ENCODE measurements at regions not wholly inside any gene's neighbourhood (a gene's known extent, or its start where the extent isn't known, plus 50 kb on each side); places are given as distances from the start of the nearest gene placed in this dataset.

DNA sequence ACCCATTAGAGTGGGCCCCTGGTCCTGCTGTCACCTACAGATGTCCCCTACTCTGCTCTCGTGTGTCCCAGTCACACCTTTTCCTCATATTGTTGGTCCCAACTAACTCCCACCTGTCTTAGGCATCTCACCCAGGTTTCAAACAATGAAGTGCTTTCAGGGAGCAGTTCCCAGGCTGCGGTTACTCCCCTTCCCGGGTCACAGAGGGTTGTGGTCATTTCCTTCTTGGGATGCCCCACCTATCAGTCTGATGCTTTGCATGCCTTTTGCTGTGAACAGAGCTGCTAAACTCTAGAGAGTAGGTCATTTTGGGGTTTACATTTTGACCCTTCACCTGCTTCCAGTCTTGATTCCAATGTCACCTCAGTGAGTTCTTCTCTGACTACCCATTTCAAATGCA is 181.6 kb downstream of the CDC5L start:
- peaks cover 2% of the 10 kb centered on the region for H3K27me3 ChIP-seq (replicated peaks)
- in situ Hi-C loops (cut with HindIII; ENCODE audit: low pct_ligation_motif_present, low sequenced_read_pairs): no loop called here
- no peak overlapping the region for H3K27ac ChIP-seq
- no peak overlapping the region for H3K4me3 ChIP-seq (ENCODE audit: low read depth, low read length)
- no peak for DNase-seq
- H3K36me3 ChIP-seq (replicated peaks): no peaks in the 10 kb centered on the region
- TF ChIP-seq, protein P1, sequence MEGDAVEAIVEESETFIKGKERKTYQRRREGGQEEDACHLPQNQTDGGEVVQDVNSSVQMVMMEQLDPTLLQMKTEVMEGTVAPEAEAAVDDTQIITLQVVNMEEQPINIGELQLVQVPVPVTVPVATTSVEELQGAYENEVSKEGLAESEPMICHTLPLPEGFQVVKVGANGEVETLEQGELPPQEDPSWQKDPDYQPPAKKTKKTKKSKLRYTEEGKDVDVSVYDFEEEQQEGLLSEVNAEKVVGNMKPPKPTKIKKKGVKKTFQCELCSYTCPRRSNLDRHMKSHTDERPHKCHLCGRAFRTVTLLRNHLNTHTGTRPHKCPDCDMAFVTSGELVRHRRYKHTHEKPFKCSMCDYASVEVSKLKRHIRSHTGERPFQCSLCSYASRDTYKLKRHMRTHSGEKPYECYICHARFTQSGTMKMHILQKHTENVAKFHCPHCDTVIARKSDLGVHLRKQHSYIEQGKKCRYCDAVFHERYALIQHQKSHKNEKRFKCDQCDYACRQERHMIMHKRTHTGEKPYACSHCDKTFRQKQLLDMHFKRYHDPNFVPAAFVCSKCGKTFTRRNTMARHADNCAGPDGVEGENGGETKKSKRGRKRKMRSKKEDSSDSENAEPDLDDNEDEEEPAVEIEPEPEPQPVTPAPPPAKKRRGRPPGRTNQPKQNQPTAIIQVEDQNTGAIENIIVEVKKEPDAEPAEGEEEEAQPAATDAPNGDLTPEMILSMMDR (IDR thresholded peaks at IDR 0.05; ENCODE audit: low read depth, low read length, missing control alignments): no peak

DNA sequence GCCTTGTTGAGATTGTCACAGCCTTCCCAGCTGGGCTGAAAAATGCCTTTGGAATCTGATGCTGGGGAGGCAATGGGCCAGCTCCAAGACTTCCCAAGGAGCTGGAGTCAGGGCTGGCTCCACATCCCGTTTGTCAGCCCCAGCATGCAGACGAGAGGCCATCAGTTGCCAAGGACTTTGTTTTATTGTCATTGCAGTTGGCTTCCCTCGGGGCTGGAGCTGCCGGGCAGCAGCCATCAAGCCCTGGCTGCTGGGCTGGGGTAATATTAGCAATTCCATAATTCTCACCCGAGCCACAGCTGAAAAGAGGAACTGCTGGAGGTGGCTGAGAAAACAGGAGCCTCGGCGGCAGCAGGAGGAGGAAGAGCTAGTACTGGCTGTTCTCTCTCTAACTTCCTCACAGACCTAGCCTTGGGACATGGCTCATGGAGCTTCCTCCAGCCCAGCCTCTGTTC is 182.5 kb downstream of the CDC5L start:
- no peaks in the 10 kb centered on the region for H3K36me3 ChIP-seq (replicated peaks)
- in situ Hi-C loops (cut with HindIII; ENCODE audit: low pct_ligation_motif_present, low sequenced_read_pairs): no loop called here
- TF ChIP-seq, protein P1 (IDR thresholded peaks at IDR 0.05; ENCODE audit: low read depth, low read length, missing control alignments): no peak
- H3K4me3 ChIP-seq (ENCODE audit: low read depth, low read length): no peak overlapping the region
- H3K27ac ChIP-seq: no peak overlapping the region
- no peak for DNase-seq
- peaks cover 2% of the 10 kb centered on the region for H3K27me3 ChIP-seq (replicated peaks)

DNA sequence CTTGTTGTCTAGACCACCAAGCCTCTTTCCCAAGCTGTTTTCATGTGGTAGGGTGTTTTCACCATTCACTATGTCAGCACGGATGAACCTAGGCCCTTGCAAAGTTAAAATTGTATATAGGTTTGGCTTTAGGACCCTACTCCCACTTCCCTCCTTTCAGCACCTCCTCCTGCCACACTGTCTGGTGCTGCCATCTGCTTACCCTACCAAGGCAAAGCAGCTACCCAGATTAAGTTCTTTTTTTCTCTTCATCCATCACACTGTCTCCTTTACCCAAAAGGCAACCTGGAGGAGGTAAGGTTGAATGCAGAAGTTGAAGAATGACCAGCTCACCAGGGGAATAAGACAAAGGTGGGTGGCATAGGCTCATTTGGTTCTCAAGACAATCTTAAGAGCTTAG is 184.0 kb downstream of the CDC5L start:
- no peak overlapping the region for H3K27ac ChIP-seq
- peaks cover 2% of the 10 kb centered on the region for H3K27me3 ChIP-seq (replicated peaks)
- H3K4me3 ChIP-seq (ENCODE audit: low read depth, low read length): no peak overlapping the region
- DNase-seq: no peak
- TF ChIP-seq, protein P1 (IDR thresholded peaks at IDR 0.05; ENCODE audit: low read depth, low read length, missing control alignments): no peak
- no peaks in the 10 kb centered on the region for H3K36me3 ChIP-seq (replicated peaks)
- in situ Hi-C loops (cut with HindIII; ENCODE audit: low pct_ligation_motif_present, low sequenced_read_pairs): no loop called here

DNA sequence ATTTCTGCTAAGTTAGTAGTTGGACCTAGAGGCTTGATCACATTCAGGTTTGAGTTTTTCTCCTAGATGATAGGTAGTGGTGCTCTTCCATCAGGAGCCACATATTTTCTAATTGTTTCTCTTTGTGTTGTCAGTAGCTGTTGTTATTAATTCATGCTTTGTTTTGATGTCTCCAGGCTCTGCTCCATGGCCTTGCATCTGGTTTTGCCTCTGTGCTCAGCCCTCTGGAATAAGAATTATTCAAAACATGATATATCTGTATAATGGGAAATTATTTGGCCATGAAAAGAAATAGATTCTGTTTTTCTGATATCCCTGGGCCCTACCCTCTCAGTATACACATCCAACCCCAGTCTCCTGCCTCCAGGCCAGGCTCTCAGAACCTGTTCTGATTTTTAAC is 184.8 kb downstream of the CDC5L start:
- in situ Hi-C loops (cut with HindIII; ENCODE audit: low pct_ligation_motif_present, low sequenced_read_pairs): no loop called here
- Histone ChIP-seq H3K27ac (no peak overlapping the region), H3K27me3 (replicated peaks) (peaks cover 2% of the 10 kb centered on the region), H3K36me3 (replicated peaks) (no peaks in the 10 kb centered on the region), H3K4me3 (ENCODE audit: low read depth, low read length) (no peak overlapping the region)
- TF ChIP-seq, protein P1 (IDR thresholded peaks at IDR 0.05; ENCODE audit: low read depth, low read length, missing control alignments): no peak
- DNase-seq: no peak

DNA sequence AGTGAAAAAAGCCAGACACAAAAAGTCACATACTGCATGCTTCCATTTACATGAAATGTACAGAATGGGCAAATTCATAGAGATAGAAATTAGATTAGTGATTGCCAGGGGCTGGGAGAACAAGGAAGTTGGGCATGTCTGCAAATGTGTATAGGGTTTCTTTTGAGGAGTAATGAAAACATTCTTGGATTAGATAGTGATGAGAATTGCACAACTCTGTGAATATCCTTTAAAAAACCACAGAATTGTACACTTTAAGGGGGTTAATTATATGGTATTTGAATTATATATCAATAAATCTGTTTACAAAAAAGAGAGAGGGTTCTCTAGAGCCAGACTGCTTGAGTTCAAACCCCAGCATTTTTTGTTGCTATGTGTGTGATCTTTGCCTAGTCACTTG is 188.1 kb downstream of the CDC5L start:
- H3K36me3 ChIP-seq (replicated peaks): no peaks in the 10 kb centered on the region
- H3K27ac ChIP-seq: no peak overlapping the region
- H3K4me3 ChIP-seq (ENCODE audit: low read depth, low read length): no peak overlapping the region
- TF ChIP-seq, protein P1 (IDR thresholded peaks at IDR 0.05; ENCODE audit: low read depth, low read length, missing control alignments): no peak
- in situ Hi-C loops (cut with HindIII; ENCODE audit: low pct_ligation_motif_present, low sequenced_read_pairs): no loop called here
- H3K27me3 ChIP-seq (replicated peaks): peaks cover 2% of the 10 kb centered on the region
- DNase-seq: no peak

DNA sequence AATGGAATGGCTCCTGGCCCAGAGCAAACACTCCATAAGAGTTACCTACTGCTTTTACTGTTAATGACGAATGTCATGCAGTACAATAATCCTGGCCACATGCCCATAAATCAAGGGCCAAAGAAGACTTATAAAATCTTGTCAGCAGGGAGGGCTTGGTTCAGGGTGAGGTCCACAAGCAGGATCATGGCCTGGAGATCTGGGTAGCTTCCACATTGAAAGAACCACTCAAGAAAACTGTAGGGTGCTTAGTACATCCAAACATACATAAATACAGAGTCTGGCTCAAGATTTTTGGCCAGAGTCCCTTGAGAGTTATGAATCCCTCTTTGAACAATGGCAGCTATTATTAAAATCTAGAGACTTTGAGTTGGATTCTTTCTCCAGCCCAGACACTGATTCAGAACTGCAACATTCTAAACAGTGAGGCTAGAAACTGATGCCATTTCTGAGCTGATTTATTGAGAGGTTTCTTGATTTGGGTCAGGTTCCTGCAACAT is 188.7 kb downstream of the CDC5L start:
- H3K27me3 ChIP-seq (replicated peaks): peaks cover 2% of the 10 kb centered on the region
- H3K27ac ChIP-seq: no peak overlapping the region
- no peak overlapping the region for H3K4me3 ChIP-seq (ENCODE audit: low read depth, low read length)
- DNase-seq: peak; percentile 36
- H3K36me3 ChIP-seq (replicated peaks): no peaks in the 10 kb centered on the region
- TF ChIP-seq, protein P1 (IDR thresholded peaks at IDR 0.05; ENCODE audit: low read depth, low read length, missing control alignments): no peak
- in situ Hi-C loops (cut with HindIII; ENCODE audit: low pct_ligation_motif_present, low sequenced_read_pairs): no loop called here
